Prostate gland (tissue), 2 donors: ENCODE measurements at regions not wholly inside any gene's neighbourhood (a gene's known extent, or its start where the extent isn't known, plus 50 kb on each side); places are given as distances from the start of the nearest gene placed in this dataset.
"Not testable (repeated sequence)": the region's sequence is repeated elsewhere in the genome, so short reads cannot be mapped to it uniquely, and the experiment has no call there.

Experiments
- POLR2A ChIP-seq: fragments of 450-650 bp; IDR thresholded peaks from one replicate; pipeline ENCODE4 v1.6.1; 2016; ENCODE audit warnings: antibody characterized with exemption, mild to moderate bottlenecking
- TF ChIP-seq, protein P1 (sequence below), 4 experiments: fragments of 200-600 bp in 2 of 4; fragments of 450-650 bp in 2 of 4; sonication (generic) in 2 of 4; IDR thresholded peaks; 1 replicate in 3 of 4; 2 replicates in 1 of 4; pipeline ENCODE4 v1.5.1; 2016 to 2019; ENCODE audit warnings: antibody characterized with exemption in 4 of 4, mild to moderate bottlenecking in 2 of 4, moderate library complexity in 2 of 4

DNA sequence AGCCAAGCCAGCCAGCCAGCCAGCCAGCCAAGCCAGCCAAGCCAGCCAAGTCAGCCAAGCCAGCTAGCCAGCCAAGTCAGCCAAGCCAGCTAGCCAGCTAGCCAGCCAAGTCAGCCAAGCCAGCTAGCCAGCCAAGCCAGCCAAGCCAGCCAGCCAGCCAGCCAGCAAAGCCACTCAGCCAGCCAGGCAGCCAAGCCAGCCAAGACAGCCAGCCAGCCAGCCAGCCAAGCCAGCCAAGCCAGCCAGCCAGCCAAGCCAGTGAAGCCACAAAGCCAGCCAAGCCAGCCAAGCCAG, 1605.0 kb downstream of the RPIA start:
- TF ChIP-seq, protein P1, sequence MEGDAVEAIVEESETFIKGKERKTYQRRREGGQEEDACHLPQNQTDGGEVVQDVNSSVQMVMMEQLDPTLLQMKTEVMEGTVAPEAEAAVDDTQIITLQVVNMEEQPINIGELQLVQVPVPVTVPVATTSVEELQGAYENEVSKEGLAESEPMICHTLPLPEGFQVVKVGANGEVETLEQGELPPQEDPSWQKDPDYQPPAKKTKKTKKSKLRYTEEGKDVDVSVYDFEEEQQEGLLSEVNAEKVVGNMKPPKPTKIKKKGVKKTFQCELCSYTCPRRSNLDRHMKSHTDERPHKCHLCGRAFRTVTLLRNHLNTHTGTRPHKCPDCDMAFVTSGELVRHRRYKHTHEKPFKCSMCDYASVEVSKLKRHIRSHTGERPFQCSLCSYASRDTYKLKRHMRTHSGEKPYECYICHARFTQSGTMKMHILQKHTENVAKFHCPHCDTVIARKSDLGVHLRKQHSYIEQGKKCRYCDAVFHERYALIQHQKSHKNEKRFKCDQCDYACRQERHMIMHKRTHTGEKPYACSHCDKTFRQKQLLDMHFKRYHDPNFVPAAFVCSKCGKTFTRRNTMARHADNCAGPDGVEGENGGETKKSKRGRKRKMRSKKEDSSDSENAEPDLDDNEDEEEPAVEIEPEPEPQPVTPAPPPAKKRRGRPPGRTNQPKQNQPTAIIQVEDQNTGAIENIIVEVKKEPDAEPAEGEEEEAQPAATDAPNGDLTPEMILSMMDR (IDR thresholded peaks at IDR 0.05): not testable (repeated sequence)
- TF ChIP-seq POLR2A: not testable (repeated sequence)
